Stimulated activated CD8-positive, alpha-beta memory T cell treated with anti-CD3 and anti-CD28 coated beads, Interleukin-4, amount 100 ng/mL, for 4 hours (primary cell): ENCODE measurements at regions not wholly inside any gene's neighbourhood (a gene's known extent, or its start where the extent isn't known, plus 50 kb on each side); places are given as distances from the start of the nearest gene placed in this dataset.
"Not testable (repeated sequence)": the region's sequence is repeated elsewhere in the genome, so short reads cannot be mapped to it uniquely, and the experiment has no call there.

Source experiments
- DNase-seq, 2 donors: peaks; one replicate each; pipeline ENCODE4 v3.0.0-alpha.2; 2020; ENCODE audit warnings: low read depth in 2 of 2, low spot score in 1 of 2

DNA sequence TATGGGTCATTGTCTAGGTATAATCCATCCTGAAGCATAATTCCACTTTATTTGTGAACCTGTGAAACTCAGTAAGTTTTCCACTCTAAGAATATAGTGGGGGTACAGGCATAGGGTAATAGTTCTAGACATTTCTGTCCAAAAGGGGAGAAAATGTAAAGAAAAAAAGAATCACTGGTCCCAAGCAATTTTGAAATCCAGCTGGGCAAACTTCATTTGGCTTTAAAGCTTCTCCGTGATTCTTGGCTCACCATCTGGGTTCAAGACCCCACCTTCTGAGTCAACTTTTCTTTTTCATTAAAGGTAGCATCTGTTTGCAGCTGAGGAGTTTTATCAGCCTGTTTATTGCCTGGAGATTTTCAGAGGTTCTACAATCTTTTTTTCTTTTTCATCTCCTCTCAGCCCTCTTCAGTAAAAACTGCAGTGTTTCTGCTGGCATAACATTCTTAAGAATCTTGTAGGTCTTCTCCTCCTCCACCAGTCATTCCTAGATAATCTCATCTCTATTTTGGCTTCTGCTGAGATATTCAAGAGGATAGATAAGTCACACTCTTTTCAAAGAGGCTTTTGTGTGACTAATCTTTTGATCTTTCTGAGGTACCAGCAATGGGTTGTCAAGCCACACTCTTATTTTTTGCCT lies 126.1 kb upstream of the PITX1 start:
- DNase-seq, result no peak

DNA sequence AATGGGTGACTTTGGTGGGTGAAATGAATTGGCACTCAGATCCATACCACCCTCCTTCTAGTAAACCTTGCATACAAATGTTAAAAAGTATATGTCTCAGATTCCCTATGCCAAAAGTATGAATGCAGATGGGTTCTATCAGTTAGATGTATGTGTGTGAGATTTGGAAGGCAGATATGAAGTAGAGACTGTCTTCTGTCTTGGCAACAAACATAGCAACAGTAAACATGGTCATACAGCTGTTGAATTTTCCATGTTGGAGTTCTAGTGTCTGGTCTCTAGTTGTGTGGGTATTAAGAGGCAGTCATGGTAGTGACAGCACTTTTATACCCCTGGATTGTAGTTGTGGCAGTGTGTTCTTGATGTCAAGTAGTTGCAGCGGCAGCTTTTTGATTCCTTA lies 125.6 kb upstream of the PITX1 start:
- no peak for DNase-seq

DNA sequence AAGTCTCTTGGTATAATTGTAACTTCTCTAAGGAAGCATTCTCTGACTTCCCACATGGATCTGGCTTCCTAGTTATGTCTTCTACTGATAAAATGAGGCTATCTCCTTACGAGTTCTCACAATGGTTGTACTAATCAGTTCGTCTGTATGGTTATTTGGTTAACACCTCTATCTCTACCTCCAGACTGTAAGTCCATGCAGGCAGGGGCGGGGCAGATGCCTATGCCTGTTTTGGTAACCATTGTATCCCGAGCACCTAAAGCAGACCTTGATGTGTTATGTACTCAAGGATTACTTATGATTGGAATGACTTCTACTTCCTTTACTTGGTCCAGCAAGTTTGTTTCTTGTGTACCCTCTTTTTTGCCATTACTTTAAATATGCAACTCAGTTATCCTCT lies 125.0 kb upstream of the PITX1 start:
- DNase-seq, result no peak

DNA sequence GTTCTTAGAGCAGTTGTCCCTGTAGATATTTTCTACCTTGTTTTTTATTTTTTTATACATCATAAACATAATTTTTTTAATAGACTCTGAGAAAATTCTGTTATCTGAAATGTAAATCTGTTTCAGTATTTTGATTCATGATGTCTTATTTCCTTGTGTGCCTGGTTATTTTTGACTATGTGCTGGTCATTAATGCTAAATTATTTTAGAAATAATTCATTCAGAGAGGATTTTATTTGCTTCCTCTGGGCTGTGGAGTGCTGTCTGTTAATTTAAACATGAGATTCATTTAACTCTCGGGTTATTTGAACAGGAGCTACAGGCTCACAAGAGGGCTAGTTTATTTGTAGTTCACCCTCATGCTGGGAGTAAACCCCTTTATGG lies 124.3 kb upstream of the PITX1 start:
- DNase-seq, result no peak

DNA sequence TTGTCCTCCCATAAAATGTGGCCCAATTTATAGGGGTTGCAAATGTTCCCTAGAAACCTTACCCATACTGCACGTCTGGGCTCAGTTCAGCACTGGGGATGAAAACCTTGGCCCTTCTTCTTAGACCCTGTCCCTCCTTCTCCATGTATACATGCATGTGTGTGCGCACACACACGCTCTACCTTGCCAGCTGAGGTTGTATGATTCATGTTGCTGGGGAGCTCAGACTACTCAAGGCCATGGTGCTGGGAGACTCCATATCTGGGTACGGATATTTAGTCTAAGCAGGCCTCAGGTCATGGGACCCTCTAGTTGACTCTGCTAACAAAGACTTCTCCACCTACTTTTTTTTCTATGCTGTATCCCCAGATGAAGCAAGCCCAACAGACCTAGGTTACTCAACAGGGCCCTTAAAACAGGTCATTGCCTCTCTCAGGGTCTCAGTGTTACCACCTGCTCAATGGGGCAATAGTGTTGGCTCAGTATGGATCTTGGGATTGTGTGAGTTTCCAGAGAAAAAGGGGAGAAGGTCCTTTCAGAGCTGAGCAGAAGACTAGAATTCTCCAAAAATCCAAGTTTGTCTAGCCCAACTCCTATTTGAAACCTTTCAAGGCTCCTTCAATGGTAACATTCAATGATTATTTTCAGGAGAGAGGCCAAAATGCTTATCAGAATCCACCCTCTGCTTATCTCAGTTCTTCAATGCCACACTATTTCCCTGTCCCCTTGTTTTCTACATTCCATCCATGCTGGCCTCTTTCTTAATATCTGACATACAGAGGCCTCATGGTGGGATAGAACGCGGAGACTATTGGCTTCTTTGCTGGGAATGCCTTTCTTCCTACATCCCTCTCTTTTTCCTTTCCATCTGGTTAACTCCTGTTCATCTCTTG lies 123.6 kb upstream of the PITX1 start:
- DNase-seq, result no peak

DNA sequence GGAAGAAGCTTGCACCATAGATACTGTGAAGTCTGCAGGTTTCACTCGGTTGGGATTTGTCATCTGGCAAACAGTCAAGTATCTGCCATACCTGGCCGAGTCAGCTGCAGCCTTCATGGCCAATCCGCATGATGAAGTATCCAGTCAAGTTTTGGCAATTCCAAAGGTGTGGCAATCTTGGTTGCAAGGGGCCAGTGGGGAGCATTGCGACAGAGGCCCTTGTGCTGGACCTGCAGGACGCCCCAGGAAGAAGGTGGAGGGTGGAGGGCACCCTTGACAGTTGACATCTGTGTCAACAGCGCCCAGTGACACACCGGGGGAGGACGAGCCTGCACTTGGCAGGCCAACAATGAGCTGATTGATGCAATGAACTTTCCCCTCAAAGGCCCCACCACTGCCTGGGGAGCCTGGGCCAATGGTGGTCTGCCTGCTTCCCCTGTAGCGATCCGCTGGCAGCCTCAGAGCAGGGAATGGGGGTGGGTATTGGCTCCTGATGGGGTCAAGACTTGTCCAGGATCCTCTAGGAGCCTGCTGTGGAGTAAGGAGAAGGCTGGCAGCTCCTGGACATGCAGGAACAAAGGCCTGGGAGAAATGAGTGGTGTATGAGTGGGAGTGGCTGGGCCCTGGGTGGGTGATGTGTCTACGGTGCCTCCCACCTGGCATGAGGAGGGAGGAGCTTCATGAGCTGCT lies 122.8 kb upstream of the PITX1 start:
- DNase-seq, result no peak

DNA sequence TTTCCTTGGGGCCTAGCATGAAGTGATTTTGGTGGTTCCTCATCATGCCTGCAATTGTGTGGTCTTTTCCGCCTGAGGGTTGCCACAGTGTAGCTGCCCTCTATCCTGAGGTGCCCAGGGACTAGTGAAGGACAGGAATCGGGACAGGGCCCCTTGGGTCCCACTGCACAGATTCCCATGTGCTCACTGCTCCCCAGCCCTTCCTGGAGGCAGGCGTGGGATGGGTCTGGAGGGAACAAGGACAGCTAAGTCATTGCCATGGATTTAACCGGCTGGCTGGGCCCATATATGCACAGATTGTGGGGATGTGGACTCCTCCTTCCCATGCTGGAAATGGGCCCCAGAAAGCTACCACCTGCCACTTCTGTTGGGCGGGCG lies 122.3 kb upstream of the PITX1 start:
- no peak for DNase-seq

DNA sequence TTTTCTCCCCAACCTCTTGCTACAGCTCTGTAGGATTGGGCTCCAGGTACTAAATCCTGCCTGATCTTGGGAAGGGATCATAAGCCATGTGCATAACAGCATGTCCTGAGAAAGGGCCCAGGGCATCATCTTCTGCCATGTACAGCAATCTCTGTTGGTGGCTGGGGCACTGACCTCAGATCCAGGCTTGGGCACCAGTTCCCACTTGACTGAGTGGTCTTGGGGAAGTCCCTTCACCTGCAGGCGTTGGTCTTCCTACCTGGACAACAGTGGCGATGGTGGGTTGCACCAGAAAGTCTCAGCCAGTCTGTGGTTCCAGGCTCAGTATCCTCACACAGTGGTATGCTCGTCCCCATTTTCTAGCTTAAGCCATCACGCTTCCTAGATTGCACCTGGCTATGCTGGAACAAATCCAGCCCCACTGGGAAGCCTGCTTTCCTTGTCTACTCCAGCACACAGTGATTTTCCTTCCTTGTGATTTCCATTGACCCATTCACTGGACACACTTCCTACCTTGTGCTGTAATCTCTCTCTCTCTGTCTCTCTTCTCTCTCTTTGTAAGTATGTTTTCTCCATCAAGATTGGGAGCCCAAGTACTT lies 121.7 kb upstream of the PITX1 start:
- DNase-seq, result no peak

DNA sequence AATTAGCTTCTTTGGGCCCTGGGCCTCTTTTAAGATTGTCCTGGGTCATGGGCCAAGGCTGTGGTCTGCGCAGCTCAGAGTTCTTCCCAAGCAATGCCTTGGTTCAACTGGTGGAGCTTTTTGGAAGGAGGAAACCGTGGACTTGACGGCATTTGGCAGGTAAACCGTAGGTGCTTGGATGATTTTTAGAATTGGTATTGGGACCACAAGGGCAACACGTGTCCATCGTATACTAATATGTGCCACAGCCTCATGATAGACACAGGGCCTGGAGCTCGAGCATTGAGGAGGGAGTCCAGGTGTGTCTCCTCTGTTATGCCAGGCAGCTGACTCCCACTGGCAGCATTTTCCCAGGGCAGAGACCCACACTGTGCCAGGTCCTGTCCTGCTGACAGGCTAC lies 120.9 kb upstream of the PITX1 start:
- DNase-seq, result no peak

DNA sequence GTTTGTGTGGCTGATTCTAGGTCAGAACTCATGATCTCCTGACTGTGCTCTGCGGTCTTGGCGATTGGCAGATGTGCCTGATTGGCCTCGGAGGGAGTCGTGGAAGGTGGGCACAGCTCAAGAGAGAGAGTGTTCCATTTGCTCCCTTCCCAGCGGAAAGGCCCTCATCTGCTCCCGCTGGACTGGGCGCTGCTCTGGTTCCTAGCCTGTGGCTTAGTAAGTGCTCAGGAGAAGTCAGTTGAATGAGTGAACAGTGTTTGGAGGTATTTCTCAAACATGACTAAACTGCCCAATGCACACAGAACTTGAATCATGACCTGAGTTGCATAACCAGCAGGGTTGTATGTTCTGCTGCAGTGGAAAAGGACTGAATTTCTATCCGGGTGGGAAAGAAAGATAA lies 120.2 kb upstream of the PITX1 start:
- DNase-seq, result no peak

DNA sequence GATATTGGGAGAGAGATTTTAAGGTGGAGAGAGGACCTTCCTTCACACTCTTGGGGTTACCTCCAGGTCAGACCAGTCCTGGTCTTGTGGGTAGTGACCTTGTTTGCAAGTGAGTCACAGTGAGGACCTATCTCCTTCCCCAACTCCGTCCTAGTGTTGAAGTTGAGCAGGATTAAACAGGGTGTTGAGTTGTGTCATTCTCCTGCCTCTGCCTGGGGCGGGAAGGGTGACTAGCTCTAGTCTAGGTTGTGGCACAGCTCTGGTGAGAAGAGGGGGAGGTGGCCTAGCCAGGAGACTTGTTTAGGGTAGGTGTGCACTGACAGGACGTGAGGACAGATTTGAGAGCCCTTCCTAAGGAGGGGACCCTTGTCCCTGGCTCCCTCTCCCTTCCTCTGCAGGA lies 119.6 kb upstream of the PITX1 start:
- no peak for DNase-seq

DNA sequence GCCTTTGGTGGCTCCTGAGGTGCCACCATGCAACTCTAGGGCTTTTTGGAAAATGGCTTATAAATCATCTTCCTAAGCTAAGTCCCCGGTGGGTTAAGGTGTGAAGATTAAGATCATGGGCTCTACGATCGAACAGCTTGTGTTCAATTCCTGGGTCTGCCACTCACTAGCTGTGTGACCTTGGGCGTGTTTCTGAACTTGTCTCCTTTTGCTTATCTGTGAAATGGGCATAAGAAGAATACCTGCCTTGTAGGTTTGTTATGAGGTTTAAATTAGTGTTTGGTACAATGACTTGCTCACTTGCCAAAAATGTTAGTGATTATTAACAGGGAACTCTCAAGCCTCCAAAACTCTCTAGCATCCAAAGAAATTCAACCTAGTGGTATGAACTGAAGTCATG lies 119.2 kb upstream of the PITX1 start:
- DNase-seq, result no peak

DNA sequence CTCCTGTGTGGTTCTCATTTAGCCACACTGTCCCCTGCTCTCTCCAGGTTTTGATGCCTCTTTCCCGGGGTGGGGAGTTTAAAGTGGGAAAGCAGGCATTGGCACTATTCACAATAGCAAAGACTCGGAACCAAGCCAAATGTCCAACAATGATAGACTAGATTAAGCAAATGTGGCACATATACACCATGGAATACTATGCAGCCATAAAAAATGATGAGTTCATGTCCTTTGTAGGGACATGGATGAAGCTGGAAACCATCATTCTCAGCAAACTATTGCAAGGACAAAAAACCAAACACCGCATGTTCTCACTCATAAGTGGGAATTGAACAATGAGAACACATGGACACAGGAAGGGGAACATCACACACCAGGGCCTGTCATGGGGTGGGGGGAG lies 117.6 kb upstream of the PITX1 start:
- not testable (repeated sequence) for DNase-seq

DNA sequence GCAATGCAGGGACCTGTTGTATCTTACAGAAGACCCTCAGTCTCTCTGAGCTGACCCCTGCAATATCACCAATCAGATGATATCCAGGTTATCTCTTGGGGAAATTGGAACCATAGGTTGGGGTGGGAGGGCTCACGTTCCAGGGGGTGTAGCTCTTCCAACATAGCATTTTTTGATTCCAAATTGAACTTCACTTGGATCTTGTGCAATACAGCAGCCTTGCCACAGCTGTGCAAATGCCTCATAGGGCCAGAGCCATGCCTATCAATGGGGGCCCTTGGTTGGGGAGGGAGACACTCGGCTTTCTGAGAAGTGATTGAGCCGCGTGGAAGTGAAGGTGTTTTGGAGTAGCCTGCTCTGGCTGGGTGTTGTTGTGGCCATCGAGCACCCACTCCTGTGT lies 117.2 kb upstream of the PITX1 start:
- DNase-seq, result no peak

DNA sequence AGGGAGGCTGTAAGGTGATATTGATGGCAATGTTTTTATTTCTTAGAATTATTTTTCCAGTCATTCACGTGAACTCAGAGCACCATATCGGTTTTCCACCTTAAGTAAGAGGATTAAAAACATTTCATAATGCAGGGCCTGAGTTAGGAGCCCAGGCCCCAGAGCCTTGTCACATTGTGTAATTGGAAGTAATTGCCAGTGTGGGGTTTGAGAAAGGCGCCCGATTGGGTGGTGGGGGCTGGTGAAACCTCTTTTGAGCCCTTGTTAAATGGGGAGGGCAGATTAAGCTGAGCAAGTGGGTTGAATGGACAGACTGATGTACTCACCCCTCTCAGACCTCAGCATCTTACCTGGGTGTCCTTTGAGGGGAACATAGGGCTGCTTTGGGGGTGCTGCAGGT lies 116.7 kb upstream of the PITX1 start:
- DNase-seq, result no peak

DNA sequence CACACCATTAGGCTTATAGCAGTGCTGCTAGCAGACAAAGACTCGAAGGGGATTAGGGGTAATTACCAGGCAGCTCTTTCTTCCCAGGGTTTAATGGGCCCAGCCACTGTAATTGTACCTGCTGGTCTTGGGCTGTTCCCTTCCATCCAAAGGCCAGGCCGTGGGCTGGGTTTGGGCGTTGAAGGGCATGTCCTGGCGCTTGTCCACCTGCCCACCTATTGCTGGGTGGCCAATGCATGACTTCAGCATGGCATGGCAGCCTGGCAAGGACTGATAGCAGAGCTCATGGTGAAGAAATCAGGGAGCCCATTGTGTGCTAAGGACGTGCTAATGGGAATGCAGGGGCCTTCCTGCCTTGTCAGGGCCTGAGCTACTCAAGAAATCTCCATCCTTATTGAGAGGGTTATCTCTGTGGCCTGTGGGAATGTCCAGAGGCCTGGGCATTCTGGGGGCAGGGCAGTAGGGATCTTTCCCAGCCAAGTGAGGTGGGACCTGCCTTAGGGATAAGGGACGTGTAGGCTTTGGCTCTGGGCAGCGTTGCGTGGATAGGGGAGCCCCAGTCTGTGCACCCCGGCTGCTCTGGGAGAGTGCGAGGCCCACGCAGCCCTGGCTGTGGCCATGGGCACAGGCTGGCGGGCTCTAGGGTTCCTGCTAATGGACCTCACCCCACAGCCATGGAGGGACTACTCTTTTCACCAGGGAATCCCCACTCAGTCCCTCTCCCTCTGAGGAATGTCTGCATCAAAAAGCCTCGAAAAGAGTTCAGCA lies 116.1 kb upstream of the PITX1 start:
- DNase-seq, result no peak

DNA sequence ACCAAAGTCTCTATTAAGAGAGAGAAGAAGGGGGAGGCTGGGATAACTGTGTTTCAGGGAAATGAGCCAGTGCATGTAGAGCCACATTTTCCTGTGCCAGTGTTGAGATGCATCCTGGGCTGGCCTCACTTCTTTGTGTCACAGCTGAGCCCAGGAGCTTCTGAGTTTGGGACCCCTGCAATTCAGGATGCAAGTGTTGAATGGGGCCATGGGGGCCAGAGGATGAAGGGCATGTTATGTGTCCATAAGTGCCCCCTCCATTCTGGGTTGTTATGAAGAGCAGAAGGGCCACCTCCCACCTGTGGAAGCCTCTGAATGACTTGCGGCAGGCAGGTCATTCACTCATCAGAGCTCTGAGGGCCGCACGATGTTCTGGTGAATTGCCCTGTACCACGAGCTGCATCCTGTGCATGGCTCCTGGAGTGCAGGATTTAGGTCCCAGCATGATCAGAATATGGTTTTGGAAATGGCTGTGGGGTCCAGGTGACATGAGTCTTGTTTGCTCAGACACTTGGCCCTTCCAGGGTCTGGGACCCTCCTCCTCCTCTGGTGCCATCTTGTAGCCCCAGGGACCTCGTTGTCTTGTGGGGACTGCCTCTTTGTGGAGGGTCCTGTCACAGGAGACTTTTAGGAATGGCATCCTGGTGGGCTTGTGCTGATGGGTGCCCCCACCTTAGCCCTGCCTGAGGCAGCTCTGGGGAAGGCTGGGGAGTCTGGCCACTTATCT lies 115.4 kb upstream of the PITX1 start:
- DNase-seq, result no peak

DNA sequence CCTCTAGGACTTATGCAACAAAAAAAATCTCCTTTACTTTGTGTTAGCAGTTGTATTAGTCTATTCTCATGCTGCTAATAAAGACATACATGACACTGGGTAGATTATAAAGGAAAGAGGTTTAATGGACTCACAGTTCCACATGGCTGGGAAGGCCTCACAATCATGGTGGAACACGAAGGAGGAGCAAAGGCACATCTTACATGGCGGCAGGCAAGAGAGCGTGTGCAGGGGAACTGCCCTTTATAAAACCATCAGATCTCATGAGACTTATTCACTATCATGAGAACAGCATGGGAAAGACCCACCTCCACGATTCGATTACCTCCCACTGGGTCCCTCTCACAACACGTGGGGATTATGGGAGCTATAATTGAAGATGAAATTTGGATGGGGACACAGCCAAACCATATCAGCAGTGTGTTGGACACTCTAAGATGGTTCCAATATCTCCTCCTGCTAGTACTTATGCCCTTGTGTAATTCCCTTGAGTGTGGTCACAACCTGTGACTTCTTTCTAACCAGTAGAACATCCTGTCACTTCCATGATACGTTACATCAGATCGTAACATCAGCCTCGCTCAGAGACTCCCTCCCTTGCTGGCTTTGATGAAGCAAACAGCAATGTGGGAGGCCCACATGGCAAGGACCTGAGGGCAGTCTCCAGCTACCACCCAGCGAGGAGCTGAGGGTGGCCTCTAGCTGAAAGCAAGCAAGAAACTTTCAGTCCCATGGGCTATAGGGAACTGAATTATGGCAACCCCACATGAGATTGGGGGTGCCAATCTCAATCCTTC lies 113.5 kb upstream of the PITX1 start:
- no peak for DNase-seq

DNA sequence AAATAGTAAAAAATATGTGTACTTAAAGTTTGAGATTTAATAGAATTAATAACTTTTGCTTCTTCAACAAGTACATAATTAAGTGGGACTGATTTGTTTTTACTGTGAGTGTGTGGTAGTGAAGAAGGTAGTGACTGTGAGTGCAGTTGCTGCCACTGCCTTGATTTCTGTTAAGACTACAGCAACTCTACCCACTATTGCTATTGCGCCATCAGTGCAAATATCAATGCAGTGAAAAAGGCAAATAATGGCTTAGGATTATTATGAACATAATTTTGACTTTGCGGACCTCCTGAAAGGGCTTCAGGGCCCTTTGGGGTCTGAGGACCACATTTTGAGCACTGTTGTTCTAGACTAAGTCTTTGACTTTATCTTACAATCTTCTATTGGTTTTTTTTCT lies 112.0 kb upstream of the PITX1 start:
- no peak for DNase-seq

DNA sequence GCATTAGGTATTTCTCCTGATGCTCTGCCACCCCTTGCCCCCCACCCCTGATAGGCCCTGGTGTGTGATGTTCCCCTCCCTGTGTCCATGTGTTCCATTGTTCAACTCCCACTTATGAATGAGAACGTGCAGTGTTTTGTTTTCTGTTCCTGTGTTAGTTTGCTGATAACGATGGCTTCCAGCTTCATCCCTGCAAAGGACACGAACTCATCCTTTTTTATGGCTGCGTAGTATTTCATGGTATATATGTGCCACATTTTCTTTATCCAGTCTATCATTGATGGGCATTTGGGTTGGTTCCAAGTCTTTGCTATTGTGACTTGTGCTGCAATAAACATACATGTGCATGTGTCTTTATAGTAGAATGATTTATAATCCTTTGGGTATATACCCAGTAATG lies 109.7 kb upstream of the PITX1 start:
- not testable (repeated sequence) for DNase-seq
